SH-SY5Y (cell line): ENCODE measurements at regions not wholly inside any gene's neighbourhood (a gene's known extent, or its start where the extent isn't known, plus 50 kb on each side); places are given as distances from the start of the nearest gene placed in this dataset.

Experiments
- GATA2 ChIP-seq: IDR thresholded peaks from 2 replicates; pipeline ENCODE4 v1.6.1; 2011; ENCODE audit warnings: mild to moderate bottlenecking, low read depth, low read length
- GATA3 ChIP-seq: IDR thresholded peaks from 2 replicates; pipeline ENCODE4 v1.6.1; 2011; ENCODE audit warnings: low read depth, mild to moderate bottlenecking, low read length, moderate library complexity

DNA sequence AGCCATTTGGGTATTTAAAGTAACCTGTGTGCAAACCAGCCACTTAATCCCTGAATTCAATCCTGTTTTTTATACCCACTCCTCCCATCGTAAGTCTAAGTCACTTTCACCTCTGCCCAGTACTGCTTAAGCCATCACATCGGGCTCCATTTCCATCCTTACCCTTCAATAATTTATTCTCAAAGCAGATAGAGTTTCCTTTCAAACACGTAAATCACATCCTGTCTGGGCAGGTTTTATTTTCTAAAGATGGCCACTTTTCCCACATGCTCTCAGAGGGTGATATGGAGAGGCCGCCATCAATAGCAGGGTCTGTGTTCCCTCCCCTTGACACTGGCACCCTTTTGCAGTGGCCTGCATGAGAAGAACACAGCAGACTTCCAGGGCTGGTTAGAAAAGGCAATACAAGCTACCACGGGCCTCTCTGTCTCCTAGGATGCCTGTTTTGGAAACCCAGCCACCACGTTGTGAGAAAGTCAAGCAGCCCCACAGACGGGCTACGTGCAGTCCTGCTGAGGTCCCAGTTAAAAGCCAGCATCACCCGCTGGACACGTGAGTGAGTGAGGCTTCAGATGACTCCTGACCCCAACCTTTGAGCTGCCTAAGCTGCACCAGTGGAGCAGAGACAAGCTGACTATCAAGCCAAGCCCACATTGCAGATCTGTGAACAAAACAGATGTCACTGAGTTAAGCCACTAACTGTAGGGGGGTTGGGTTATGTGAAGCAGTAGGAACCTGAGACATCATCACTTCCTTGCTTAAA, 241.8 kb upstream of the SLCO3A1 start:
- TF ChIP-seq GATA2 (no peak), GATA3 (no peak)
